SKM-1 (cell line): ENCODE measurements at regions not wholly inside any gene's neighbourhood (a gene's known extent, or its start where the extent isn't known, plus 50 kb on each side); places are given as distances from the start of the nearest gene placed in this dataset.

Experiments used
- DNase-seq: peaks from one replicate; lab custom pipeline; 2025; ENCODE audit not compliant: unreplicated experiment; lab: John Stamatoyannopoulos, UW

- DNase-seq, result no peak
Observed at GRCh38 chr4:181593703-181594102, 649.5 kb upstream of the TENM3 start.

- DNase-seq, result no peak
Observed at GRCh38 chr4:181594188-181594587, 649.0 kb upstream of the TENM3 start.

- no peak for DNase-seq
Observed at GRCh38 chr4:181595716-181596115, 647.5 kb upstream of the TENM3 start.

- no peak for DNase-seq
Observed at GRCh38 chr4:181597766-181598165, 645.4 kb upstream of the TENM3 start.

- no peak for DNase-seq
Observed at GRCh38 chr4:181599134-181599533, 644.1 kb upstream of the TENM3 start.

GRCh38 chr4:181601103-181601502, 642.1 kb upstream of the TENM3 start:
- no peak for DNase-seq

GRCh38 chr4:181604546-181604945, 638.7 kb upstream of the TENM3 start:
- DNase-seq, result no peak

GRCh38 chr4:181606300-181606699, 636.9 kb upstream of the TENM3 start:
- no peak for DNase-seq

- DNase-seq, result no peak
Observed at GRCh38 chr4:181608181-181608580, 635.0 kb upstream of the TENM3 start.

- DNase-seq, result no peak
Observed at GRCh38 chr4:181611033-181611711, 632.0 kb upstream of the TENM3 start.

- no peak for DNase-seq
Observed at GRCh38 chr4:181611946-181612600, 631.1 kb upstream of the TENM3 start.

- no peak for DNase-seq
Observed at GRCh38 chr4:181613200-181613599, 630.0 kb upstream of the TENM3 start.

GRCh38 chr4:181618038-181618618, 625.1 kb upstream of the TENM3 start:
- no peak for DNase-seq

- no peak for DNase-seq
Observed at GRCh38 chr4:181618896-181619295, 624.3 kb upstream of the TENM3 start.

GRCh38 chr4:181619651-181620050, 623.6 kb upstream of the TENM3 start:
- DNase-seq, result no peak

- no peak for DNase-seq
Observed at GRCh38 chr4:181637186-181638105, 605.8 kb upstream of the TENM3 start.

GRCh38 chr4:181643466-181643865, 599.7 kb upstream of the TENM3 start:
- DNase-seq, result no peak

GRCh38 chr4:181645489-181645888, 597.7 kb upstream of the TENM3 start:
- no peak for DNase-seq

GRCh38 chr4:181646864-181647263, 596.3 kb upstream of the TENM3 start:
- no peak for DNase-seq

GRCh38 chr4:181647396-181648147, 595.6 kb upstream of the TENM3 start:
- no peak for DNase-seq
